ENCODE measurements at regions not wholly inside any gene's neighbourhood (a gene's known extent, or its start where the extent isn't known, plus 50 kb on each side); places are given as distances from the start of the nearest gene placed in this dataset.

GRCh38 chr3:140821493-140821892 lies 120.1 kb upstream of the SLC25A36 start:
- Histone ChIP-seq H3K9me3 (no peaks in the 10 kb centered on the region), H3K4me1 (ENCODE audit: low read depth) (no peaks in the 10 kb centered on the region), H3K36me3 (ENCODE audit: low read depth) (no peaks in the 10 kb centered on the region), H3K4me3 (no peak overlapping the region)
- intact Hi-C loops (cut with DNase I, micrococcal nuclease), result no loop called here
- ATAC-seq, result no peak
- TF ChIP-seq CTCF (IDR thresholded peaks at IDR 0.05), result no peak
- no peak for DNase-seq

GRCh38 chr3:140822401-140823047 lies 119.1 kb upstream of the SLC25A36 start:
- Histone ChIP-seq H3K36me3 (ENCODE audit: low read depth) (no peaks in the 10 kb centered on the region), H3K4me3 (no peak overlapping the region), H3K9me3 (no peaks in the 10 kb centered on the region), H3K4me1 (ENCODE audit: low read depth) (no peaks in the 10 kb centered on the region)
- DNase-seq, result no peak
- intact Hi-C loops (cut with DNase I, micrococcal nuclease), result no loop called here
- ATAC-seq, result no peak
- TF ChIP-seq CTCF (IDR thresholded peaks at IDR 0.05), result no peak

GRCh38 chr3:140823106-140823505 lies 118.5 kb upstream of the SLC25A36 start:
- Histone ChIP-seq H3K4me1 (ENCODE audit: low read depth) (no peaks in the 10 kb centered on the region), H3K36me3 (ENCODE audit: low read depth) (no peaks in the 10 kb centered on the region), H3K9me3 (no peaks in the 10 kb centered on the region), H3K4me3 (no peak overlapping the region)
- no peak for TF ChIP-seq CTCF (IDR thresholded peaks at IDR 0.05)
- intact Hi-C loops (cut with DNase I, micrococcal nuclease), result no loop called here
- no peak for ATAC-seq
- DNase-seq, result no peak

- DNase-seq, result no peak
- no peak for TF ChIP-seq CTCF (IDR thresholded peaks at IDR 0.05)
- no peaks in the 10 kb centered on the region for H3K36me3 ChIP-seq (ENCODE audit: low read depth)
- H3K9me3 ChIP-seq, result no peaks in the 10 kb centered on the region
- no peak for ATAC-seq
- no peak overlapping the region for H3K4me3 ChIP-seq
- intact Hi-C loops (cut with DNase I, micrococcal nuclease), result no loop called here
- no peaks in the 10 kb centered on the region for H3K4me1 ChIP-seq (ENCODE audit: low read depth)
Observed at GRCh38 chr3:140827894-140828293, 113.7 kb upstream of the SLC25A36 start.

GRCh38 chr3:140828585-140828984 lies 113.1 kb upstream of the SLC25A36 start:
- H3K36me3 ChIP-seq (ENCODE audit: low read depth), result no peaks in the 10 kb centered on the region
- H3K4me1 ChIP-seq (ENCODE audit: low read depth), result no peaks in the 10 kb centered on the region
- H3K4me3 ChIP-seq, result no peak overlapping the region
- TF ChIP-seq CTCF (IDR thresholded peaks at IDR 0.05), result no peak
- ATAC-seq, result no peak
- no peak for DNase-seq
- intact Hi-C loops (cut with DNase I, micrococcal nuclease), result no loop called here
- no peaks in the 10 kb centered on the region for H3K9me3 ChIP-seq

GRCh38 chr3:140829796-140830195 lies 111.8 kb upstream of the SLC25A36 start:
- TF ChIP-seq CTCF (IDR thresholded peaks at IDR 0.05), result no peak

More at GRCh38 chr3:140829796-140830195, 111.8 kb upstream of the SLC25A36 start:
- H3K4me3 ChIP-seq, result no peak overlapping the region
- H3K4me1 ChIP-seq (ENCODE audit: low read depth), result no peaks in the 10 kb centered on the region
- no peaks in the 10 kb centered on the region for H3K9me3 ChIP-seq
- no peak for ATAC-seq
- DNase-seq, result no peak
- H3K36me3 ChIP-seq (ENCODE audit: low read depth), result no peaks in the 10 kb centered on the region
- intact Hi-C loops (cut with DNase I, micrococcal nuclease), result no loop called here
